ENCODE measurements at regions not wholly inside any gene's neighbourhood (a gene's known extent, or its start where the extent isn't known, plus 50 kb on each side); places are given as distances from the start of the nearest gene placed in this dataset.

GRCh38 chr7:23955600-23956149 is 245.7 kb downstream of the STK31 start:
- Histone ChIP-seq H3K9me3 (no peaks in the 10 kb centered on the region), H3K27ac (no peak overlapping the region), H3K27me3 (replicated peaks; ENCODE audit: insufficient read depth) (no peaks in the 10 kb centered on the region), H3K36me3 (no peaks in the 10 kb centered on the region), H3K4me1 (replicated peaks) (no peaks in the 10 kb centered on the region), H3K4me3 (no peak overlapping the region)
- WGBS = 73% methylated on average over 4 of the region's 4 CpGs
- no peak for DNase-seq (ENCODE audit: low spot score)
- intact Hi-C loops (cut with DNase I) = no loop called here
- TF ChIP-seq POLR2AphosphoS5 (IDR thresholded peaks at IDR 0.05) = no peak
- no peak for TF ChIP-seq CTCF (IDR thresholded peaks at IDR 0.05)
- no peak for TF ChIP-seq POLR2A (IDR thresholded peaks at IDR 0.05)

GRCh38 chr7:23956772-23957576 is 247.0 kb downstream of the STK31 start:
- intact Hi-C loops (cut with DNase I) = no loop called here
- WGBS = 33% methylated on average over 10 of the region's 10 CpGs
- DNase-seq (ENCODE audit: low spot score) = no peak
- H3K4me3 ChIP-seq = no peak overlapping the region
- no peaks in the 10 kb centered on the region for H3K36me3 ChIP-seq
- H3K27me3 ChIP-seq (replicated peaks; ENCODE audit: insufficient read depth) = no peaks in the 10 kb centered on the region
- H3K27ac ChIP-seq = no peak overlapping the region
- H3K9me3 ChIP-seq = no peaks in the 10 kb centered on the region
- TF ChIP-seq CTCF (IDR thresholded peaks at IDR 0.05) (no peak), POLR2AphosphoS5 (IDR thresholded peaks at IDR 0.05) (no peak), POLR2A (IDR thresholded peaks at IDR 0.05) (no peak)
- no peaks in the 10 kb centered on the region for H3K4me1 ChIP-seq (replicated peaks)

GRCh38 chr7:23959821-23960220 is 249.8 kb downstream of the STK31 start:
- Histone ChIP-seq H3K27me3 (replicated peaks; ENCODE audit: insufficient read depth) (no peaks in the 10 kb centered on the region), H3K9me3 (no peaks in the 10 kb centered on the region), H3K4me3 (no peak overlapping the region), H3K27ac (no peak overlapping the region), H3K4me1 (replicated peaks) (no peaks in the 10 kb centered on the region), H3K36me3 (no peaks in the 10 kb centered on the region)
- 78% methylated on average over 3 of the region's 3 CpGs for WGBS
- DNase-seq (ENCODE audit: low spot score) = no peak
- intact Hi-C loops (cut with DNase I) = no loop called here
- TF ChIP-seq POLR2A (IDR thresholded peaks at IDR 0.05) (no peak), POLR2AphosphoS5 (IDR thresholded peaks at IDR 0.05) (no peak), CTCF (IDR thresholded peaks at IDR 0.05) (no peak)

- no peak for DNase-seq (ENCODE audit: low spot score)
- no peak overlapping the region for H3K27ac ChIP-seq
- no peaks in the 10 kb centered on the region for H3K4me1 ChIP-seq (replicated peaks)
- H3K4me3 ChIP-seq = no peak overlapping the region
- 76% methylated on average over 2 of the region's 2 CpGs for WGBS
- no peak for TF ChIP-seq POLR2AphosphoS5 (IDR thresholded peaks at IDR 0.05)
- TF ChIP-seq CTCF (IDR thresholded peaks at IDR 0.05) = no peak
- TF ChIP-seq POLR2A (IDR thresholded peaks at IDR 0.05) = no peak
- no peaks in the 10 kb centered on the region for H3K9me3 ChIP-seq
- intact Hi-C loops (cut with DNase I) = no loop called here
- H3K36me3 ChIP-seq = no peaks in the 10 kb centered on the region
- H3K27me3 ChIP-seq (replicated peaks; ENCODE audit: insufficient read depth) = no peaks in the 10 kb centered on the region
Measured at GRCh38 chr7:23960361-23960760, 250.3 kb downstream of the STK31 start.

Data from prostate gland (tissue), 2 donors.